Keratinocyte (primary cell): ENCODE measurements at regions not wholly inside any gene's neighbourhood (a gene's known extent, or its start where the extent isn't known, plus 50 kb on each side); places are given as distances from the start of the nearest gene placed in this dataset.

Experiments used
- CTCF ChIP-seq, 3 experiments: IDR thresholded peaks in 1 of 3; conservative IDR thresholded peaks in 1 of 3; optimal IDR thresholded peaks in 1 of 3; 2 replicates in 2 of 3; 3 replicates in 1 of 3; pipeline versions ENCODE3 to v1.5.1; 2011; ENCODE audit warnings: low read length in 3 of 3, mild to moderate bottlenecking in 3 of 3, moderate library complexity in 2 of 3, control low read depth in 1 of 3, inconsistent platforms in 1 of 3; ENCODE audit not compliant: insufficient read depth in 2 of 3; ENCODE audit errors: extremely low read depth in 1 of 3
- EZH2 ChIP-seq: IDR thresholded peaks from one replicate; pipeline ENCODE4 v1.6.1; 2012; ENCODE audit warnings: inconsistent platforms, mild to moderate bottlenecking, low read length, moderate library complexity

GRCh38 chr9:71209890-71210289 lies 88.5 kb upstream of the TRPM3 start:
- TF ChIP-seq EZH2 (no peak), CTCF (optimal IDR thresholded peaks at IDR 0.05 in 1 of 3, IDR thresholded peaks at IDR 0.05 in 1 of 3, conservative IDR thresholded peaks at IDR 0.05 in 1 of 3; ENCODE audit: extremely low read depth in 1 of 3, insufficient read depth in 2 of 3, low read length in 3 of 3) (no peak)
